ENCODE measurements at regions not wholly inside any gene's neighbourhood (a gene's known extent, or its start where the extent isn't known, plus 50 kb on each side); places are given as distances from the start of the nearest gene placed in this dataset.

DNA sequence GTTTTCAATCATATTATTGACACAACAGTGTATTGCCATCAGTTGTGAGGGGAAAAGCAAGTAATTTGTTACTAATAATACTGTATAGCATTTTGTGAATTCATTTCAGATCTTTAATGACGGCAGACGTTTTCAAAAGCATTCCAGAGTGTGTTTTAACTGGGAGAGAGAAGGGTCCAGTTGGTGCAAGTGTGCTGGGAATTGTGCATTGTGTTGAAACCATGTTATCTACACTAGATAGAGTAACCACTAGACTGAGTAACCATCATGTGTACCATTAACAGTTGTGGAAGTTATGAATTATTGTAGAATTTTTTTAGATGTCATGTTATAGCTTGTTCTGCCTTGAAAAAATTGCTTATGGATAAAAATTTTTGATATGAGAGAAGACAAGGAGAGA lies 104.5 kb upstream of the VEGFC start:
- Histone ChIP-seq H3K4me2 (no peak overlapping the region), H3K4me3 (no peak overlapping the region), H3K9ac (no peak overlapping the region), H3K4me1 (peaks cover under 1% of the 10 kb centered on the region), H3K27ac (no peak overlapping the region), H4K20me1 (no peaks in the 10 kb centered on the region), H3K9me3 (no peaks in the 10 kb centered on the region), H3K36me3 (no peaks in the 10 kb centered on the region), H3K27me3 (no peaks in the 10 kb centered on the region)
- no peak for TF ChIP-seq Cebpa-rat (IDR thresholded peaks at IDR 0.05)

DNA sequence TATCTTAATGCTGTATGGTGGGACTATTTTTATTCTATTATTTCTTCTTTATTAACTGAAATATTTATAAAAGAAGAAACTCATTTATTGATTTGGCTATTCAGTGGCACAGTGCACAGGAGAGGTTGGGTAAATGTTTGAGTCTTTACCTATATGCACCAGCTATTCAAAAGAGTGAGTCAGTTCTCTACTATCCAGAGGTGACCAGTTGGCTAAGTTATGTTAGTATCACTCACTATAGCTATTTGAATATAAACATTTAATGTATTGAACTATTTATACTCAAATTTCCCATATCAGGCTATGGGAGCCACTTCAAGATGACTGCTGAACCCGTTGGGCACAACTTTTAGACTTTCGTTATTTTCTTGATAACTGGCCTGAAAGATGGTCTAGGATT lies 106.1 kb upstream of the VEGFC start:
- Histone ChIP-seq H3K27me3 (no peaks in the 10 kb centered on the region), H3K9me3 (no peaks in the 10 kb centered on the region), H3K36me3 (no peaks in the 10 kb centered on the region), H3K9ac (no peak overlapping the region), H3K4me3 (no peak overlapping the region), H3K4me2 (no peak overlapping the region), H3K4me1 (peaks cover 16% of the 10 kb centered on the region), H4K20me1 (no peaks in the 10 kb centered on the region), H3K27ac (no peak overlapping the region)
- no peak for TF ChIP-seq Cebpa-rat (IDR thresholded peaks at IDR 0.05)

DNA sequence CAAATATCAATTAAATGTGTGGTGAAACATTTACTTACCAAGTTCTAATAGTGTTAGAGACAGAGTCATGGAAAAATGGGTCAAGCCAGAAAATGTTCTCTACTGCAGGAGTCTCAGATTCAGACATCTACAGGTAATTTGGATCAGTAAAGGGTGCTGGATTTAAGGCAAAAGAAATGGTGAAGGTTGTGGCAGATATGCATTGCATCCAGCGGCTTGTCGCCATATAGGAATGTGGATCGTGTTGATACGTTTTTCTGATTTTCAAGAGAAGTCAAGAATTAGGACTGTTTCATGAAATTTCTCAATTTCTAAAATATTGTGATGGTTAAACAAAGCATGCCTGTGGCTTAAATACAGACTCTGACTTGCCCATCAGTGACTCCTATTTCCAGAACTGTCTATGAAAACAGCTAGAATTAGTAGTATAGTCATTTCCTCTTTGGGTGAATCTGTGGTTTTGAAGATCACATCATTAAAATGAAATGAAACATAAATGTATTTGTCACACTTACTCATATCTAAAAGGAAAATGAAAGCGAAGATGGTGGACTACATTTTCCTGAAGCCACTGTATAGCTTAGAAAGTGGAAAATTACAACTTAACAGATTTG lies 110.1 kb upstream of the VEGFC start:
- TF ChIP-seq Cebpa-rat (IDR thresholded peaks at IDR 0.05): no peak
- H3K27ac ChIP-seq: no peak overlapping the region
- peaks cover 16% of the 10 kb centered on the region for H3K4me1 ChIP-seq
- no peaks in the 10 kb centered on the region for H3K9me3 ChIP-seq
- H4K20me1 ChIP-seq: no peaks in the 10 kb centered on the region
- no peaks in the 10 kb centered on the region for H3K36me3 ChIP-seq
- H3K9ac ChIP-seq: no peak overlapping the region
- peak overlapping the region; percentile 37 for H3K4me2 ChIP-seq
- H3K4me3 ChIP-seq: no peak overlapping the region
- no peaks in the 10 kb centered on the region for H3K27me3 ChIP-seq

DNA sequence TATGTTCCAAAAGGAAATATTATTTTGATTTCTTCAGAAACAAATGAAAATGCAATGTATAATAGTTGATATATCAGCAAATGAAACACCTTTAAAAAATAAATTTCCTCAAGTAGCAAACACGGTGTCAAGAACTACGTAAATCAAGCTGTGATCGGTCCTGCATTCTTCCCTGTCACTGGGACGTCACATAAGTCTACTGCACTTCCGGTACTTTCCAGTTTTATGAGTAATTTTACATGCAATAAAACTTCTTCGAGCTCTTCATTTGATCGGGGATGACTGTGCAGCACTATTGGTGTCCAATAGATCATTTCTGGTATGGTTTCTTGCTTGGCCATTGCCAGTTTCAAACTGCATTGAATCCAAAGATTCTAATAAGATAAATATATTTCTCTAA lies 114.0 kb upstream of the VEGFC start:
- Histone ChIP-seq H3K9ac (no peak overlapping the region), H3K36me3 (no peaks in the 10 kb centered on the region), H3K4me2 (no peak overlapping the region), H3K27ac (no peak overlapping the region), H4K20me1 (no peaks in the 10 kb centered on the region), H3K4me1 (peaks cover 16% of the 10 kb centered on the region), H3K4me3 (no peak overlapping the region), H3K9me3 (no peaks in the 10 kb centered on the region), H3K27me3 (no peaks in the 10 kb centered on the region)
- TF ChIP-seq Cebpa-rat (IDR thresholded peaks at IDR 0.05): no peak

DNA sequence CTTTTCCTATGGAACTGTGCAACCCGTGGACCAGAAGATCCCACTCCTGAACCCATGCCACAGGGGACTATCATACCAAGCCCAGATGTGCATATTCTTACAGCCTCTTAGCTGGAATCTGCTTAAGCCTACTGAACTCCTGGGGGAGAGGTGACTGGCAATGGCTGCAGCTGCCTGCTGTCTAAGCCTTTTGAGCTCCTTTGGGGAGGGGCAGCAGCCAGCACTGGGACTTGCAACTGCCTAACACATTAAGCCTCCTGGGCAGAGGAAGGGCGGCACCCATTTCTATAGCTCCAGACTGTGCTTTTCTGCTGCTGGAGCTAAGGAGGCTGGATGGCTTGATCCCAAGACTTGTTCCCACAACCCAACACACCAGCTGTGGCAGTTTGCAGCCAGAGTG lies 117.9 kb upstream of the VEGFC start:
- H3K36me3 ChIP-seq: no peaks in the 10 kb centered on the region

DNA sequence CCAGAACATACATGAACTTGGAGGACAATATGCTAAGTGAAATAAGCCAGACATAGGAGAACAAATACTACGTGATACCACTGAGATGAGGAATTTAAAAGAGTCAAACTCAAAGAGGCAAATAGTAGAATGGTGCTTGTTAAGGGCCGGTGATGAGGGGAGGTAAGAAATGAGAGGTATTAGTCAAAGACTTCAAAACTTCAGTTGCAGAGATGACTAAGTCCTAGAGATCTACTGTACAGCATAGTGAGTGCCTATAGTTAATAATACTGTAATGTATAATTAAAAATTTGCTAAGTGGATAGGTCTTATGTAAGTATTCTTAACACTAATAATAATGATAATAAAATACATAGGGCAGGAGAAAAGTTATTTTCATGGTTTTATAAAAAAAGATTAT lies 126.9 kb upstream of the VEGFC start:
- Histone ChIP-seq H3K36me3 (no peaks in the 10 kb centered on the region), H3K4me3 (no peak overlapping the region), H3K9ac (no peak overlapping the region), H3K9me3 (peaks cover 14% of the 10 kb centered on the region), H3K27me3 (no peaks in the 10 kb centered on the region), H3K4me2 (no peak overlapping the region), H3K4me1 (no peaks in the 10 kb centered on the region), H4K20me1 (no peaks in the 10 kb centered on the region), H3K27ac (no peak overlapping the region)
- TF ChIP-seq Cebpa-rat (IDR thresholded peaks at IDR 0.05): no peak

More for the DNA sequence above, 117.9 kb upstream of the VEGFC start:
- no peaks in the 10 kb centered on the region for H3K4me1 ChIP-seq
- no peak for TF ChIP-seq Cebpa-rat (IDR thresholded peaks at IDR 0.05)
- H3K27ac ChIP-seq: no peak overlapping the region
- no peak overlapping the region for H3K4me3 ChIP-seq
- H3K27me3 ChIP-seq: no peaks in the 10 kb centered on the region
- peaks cover 10% of the 10 kb centered on the region for H3K9me3 ChIP-seq
- no peaks in the 10 kb centered on the region for H4K20me1 ChIP-seq
- H3K9ac ChIP-seq: no peak overlapping the region
- H3K4me2 ChIP-seq: no peak overlapping the region

DNA sequence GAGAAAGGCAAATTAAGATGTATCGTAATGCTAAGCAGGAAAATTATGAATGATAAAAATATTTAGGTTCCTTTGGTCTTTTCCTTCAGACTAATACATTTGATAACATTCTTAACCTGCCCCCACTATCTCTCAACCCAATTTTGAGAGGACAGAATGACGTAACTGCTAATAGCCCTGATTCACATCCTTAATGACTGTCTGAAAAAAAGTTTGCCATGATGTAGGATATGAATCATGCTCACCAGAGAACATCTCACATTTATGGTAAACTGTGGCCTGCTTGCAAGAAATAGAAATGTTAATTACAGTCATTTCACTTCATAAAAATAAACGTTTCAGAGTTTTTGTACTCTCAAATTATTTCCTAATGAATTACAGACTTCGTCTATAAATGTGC lies 128.0 kb upstream of the VEGFC start:
- Histone ChIP-seq H3K4me2 (no peak overlapping the region), H3K4me3 (no peak overlapping the region), H3K36me3 (no peaks in the 10 kb centered on the region), H3K9me3 (peaks cover 4% of the 10 kb centered on the region), H3K27ac (no peak overlapping the region), H3K27me3 (no peaks in the 10 kb centered on the region), H4K20me1 (no peaks in the 10 kb centered on the region), H3K4me1 (no peaks in the 10 kb centered on the region), H3K9ac (no peak overlapping the region)
- TF ChIP-seq Cebpa-rat (IDR thresholded peaks at IDR 0.05): no peak

DNA sequence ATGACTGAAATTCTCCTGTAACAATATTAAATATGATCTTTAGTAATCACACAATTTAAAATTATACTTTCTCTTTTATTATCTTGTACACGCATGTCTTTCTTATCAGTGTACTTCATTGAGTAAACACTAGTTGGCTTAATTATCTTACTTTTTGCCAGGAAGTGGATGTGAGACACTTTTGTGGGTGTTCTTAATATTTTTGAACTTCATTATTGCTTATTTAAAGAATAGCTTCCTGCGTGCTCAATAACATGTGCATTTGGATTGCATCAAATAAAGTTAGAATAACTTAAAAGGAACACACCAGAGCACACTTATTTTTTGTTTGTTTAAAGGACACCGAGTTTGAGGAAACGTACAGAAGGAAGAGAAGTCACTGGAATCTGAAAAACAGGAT lies 128.5 kb upstream of the VEGFC start:
- Histone ChIP-seq H3K9ac (no peak overlapping the region), H4K20me1 (no peaks in the 10 kb centered on the region), H3K27me3 (no peaks in the 10 kb centered on the region), H3K27ac (no peak overlapping the region), H3K4me3 (no peak overlapping the region), H3K36me3 (no peaks in the 10 kb centered on the region), H3K4me2 (no peak overlapping the region), H3K9me3 (no peaks in the 10 kb centered on the region), H3K4me1 (no peaks in the 10 kb centered on the region)
- TF ChIP-seq Cebpa-rat (IDR thresholded peaks at IDR 0.05): no peak

DNA sequence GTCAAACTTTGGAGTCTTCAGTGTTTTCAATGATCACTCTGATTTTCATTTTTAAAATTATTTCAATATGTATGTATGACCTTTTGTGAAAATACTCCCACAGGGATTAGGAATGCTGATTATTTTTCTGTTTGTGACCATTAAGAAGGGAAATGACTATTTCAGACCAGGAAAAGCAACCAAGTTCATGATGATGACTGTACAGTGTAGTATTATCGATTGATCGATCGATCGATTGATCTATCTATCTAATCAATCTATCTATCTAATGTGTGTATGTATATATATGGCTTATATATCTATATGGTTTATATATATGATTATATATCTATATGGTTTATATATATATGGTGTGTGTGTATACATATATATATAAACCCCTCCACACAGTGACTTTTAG lies 131.5 kb upstream of the VEGFC start:
- H3K4me1 ChIP-seq: no peaks in the 10 kb centered on the region

DNA sequence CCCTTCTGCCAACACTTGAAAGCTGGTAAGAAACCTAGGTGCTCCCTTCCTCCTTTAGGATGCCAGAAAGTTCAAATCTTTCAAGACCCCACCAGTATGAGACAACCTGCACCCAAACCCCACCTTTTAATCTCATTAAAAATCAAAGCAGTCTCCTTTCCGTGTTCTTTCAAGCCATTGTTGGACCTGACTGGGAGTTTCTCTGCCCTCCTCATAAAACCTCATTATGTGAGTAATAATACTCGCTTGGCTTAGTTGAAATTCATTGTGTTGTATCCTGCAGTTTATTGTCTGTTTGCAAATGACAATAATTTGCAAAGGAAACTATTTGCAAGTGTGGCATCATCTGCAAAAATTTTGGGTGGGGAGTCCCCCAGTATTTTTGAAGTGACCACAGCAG lies 133.2 kb upstream of the VEGFC start:
- Histone ChIP-seq H3K4me2 (no peak overlapping the region), H4K20me1 (no peaks in the 10 kb centered on the region), H3K9me3 (no peaks in the 10 kb centered on the region), H3K27me3 (no peaks in the 10 kb centered on the region), H3K9ac (no peak overlapping the region), H3K36me3 (no peaks in the 10 kb centered on the region), H3K4me1 (no peaks in the 10 kb centered on the region), H3K4me3 (no peak overlapping the region), H3K27ac (no peak overlapping the region)
- no peak for TF ChIP-seq Cebpa-rat (IDR thresholded peaks at IDR 0.05)

More for the DNA sequence above, 131.5 kb upstream of the VEGFC start:
- H3K27ac ChIP-seq: no peak overlapping the region
- no peaks in the 10 kb centered on the region for H3K27me3 ChIP-seq
- H3K4me3 ChIP-seq: no peak overlapping the region
- H3K9ac ChIP-seq: no peak overlapping the region
- no peak for TF ChIP-seq Cebpa-rat (IDR thresholded peaks at IDR 0.05)
- H3K4me2 ChIP-seq: no peak overlapping the region
- no peaks in the 10 kb centered on the region for H4K20me1 ChIP-seq
- H3K9me3 ChIP-seq: no peaks in the 10 kb centered on the region
- no peaks in the 10 kb centered on the region for H3K36me3 ChIP-seq

DNA sequence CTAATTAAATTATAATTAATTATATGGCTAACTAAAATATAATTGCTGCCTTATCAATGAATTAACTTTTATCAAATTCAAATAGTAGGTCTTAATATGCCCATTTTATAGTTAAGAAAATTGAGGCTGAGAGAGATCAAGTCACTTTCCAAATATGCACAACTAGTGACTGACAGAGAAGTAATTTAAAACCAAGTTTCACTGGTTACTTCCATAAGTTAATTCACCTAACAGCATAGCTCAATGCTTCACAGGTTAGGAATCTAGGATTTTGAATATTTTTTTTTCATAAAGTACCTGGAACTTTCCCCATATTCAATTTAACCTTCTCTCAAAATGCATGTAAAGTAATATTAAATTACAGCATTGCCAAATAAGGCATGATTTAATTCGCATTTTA lies 134.4 kb upstream of the VEGFC start:
- Histone ChIP-seq H3K4me3 (no peak overlapping the region), H4K20me1 (no peaks in the 10 kb centered on the region), H3K36me3 (no peaks in the 10 kb centered on the region), H3K9me3 (no peaks in the 10 kb centered on the region), H3K27ac (no peak overlapping the region), H3K27me3 (no peaks in the 10 kb centered on the region), H3K9ac (no peak overlapping the region), H3K4me2 (no peak overlapping the region), H3K4me1 (no peaks in the 10 kb centered on the region)
- TF ChIP-seq Cebpa-rat (IDR thresholded peaks at IDR 0.05): no peak
